ENCODE measurements at regions not wholly inside any gene's neighbourhood (a gene's known extent, or its start where the extent isn't known, plus 50 kb on each side); places are given as distances from the start of the nearest gene placed in this dataset.

DNA sequence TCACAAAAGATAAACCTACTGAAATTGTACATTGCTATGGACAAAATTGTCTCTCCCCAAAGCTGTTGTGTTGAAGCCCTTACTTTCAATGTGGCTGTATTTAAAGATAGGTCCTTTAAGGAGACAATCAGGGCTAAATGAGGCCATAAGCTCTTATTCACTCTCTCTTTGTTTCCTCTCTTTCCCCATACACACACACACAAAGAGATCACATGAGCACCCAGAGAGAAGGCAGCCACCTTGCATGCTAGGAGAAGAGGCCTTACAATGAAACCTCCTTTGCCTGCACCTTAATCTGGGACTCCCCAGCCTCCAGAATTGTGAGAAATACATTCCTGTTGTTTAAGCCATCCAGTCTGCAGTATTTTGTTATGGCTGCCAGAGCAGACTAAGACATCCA lies 1295.6 kb upstream of the CDH6 start:
- TF ChIP-seq, protein P1, sequence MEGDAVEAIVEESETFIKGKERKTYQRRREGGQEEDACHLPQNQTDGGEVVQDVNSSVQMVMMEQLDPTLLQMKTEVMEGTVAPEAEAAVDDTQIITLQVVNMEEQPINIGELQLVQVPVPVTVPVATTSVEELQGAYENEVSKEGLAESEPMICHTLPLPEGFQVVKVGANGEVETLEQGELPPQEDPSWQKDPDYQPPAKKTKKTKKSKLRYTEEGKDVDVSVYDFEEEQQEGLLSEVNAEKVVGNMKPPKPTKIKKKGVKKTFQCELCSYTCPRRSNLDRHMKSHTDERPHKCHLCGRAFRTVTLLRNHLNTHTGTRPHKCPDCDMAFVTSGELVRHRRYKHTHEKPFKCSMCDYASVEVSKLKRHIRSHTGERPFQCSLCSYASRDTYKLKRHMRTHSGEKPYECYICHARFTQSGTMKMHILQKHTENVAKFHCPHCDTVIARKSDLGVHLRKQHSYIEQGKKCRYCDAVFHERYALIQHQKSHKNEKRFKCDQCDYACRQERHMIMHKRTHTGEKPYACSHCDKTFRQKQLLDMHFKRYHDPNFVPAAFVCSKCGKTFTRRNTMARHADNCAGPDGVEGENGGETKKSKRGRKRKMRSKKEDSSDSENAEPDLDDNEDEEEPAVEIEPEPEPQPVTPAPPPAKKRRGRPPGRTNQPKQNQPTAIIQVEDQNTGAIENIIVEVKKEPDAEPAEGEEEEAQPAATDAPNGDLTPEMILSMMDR (IDR thresholded peaks at IDR 0.05; ENCODE audit: borderline replicate concordance, control extremely low read depth, extremely low read depth, insufficient read depth, missing control alignments): no peak
- in situ Hi-C loops (cut with MboI; ENCODE audit: low sequenced_read_pairs, unreplicated experiment): no loop called here
- no peak for DNase-seq (ENCODE audit: low spot score)

DNA sequence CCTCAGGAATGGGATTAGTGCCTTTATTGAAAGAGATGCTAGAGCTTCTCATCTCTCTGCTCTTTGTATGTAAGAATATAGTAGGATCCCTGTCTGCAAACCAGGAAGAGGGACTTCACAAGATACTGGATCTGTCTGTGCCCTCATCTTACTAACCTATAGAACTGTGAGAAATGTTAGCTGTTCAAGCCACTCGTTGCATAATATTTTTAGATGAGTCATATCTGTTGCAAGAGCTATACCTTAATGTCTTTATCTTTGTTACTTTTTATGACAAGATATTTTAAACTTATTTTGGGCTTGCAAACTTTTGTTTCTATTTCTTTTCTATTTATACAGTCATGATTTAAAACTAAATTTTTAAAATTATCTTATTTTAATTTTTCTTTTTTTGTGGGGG lies 1296.8 kb upstream of the CDH6 start:
- no peak for DNase-seq (ENCODE audit: low spot score)
- TF ChIP-seq, protein P1 (IDR thresholded peaks at IDR 0.05; ENCODE audit: borderline replicate concordance, control extremely low read depth, extremely low read depth, insufficient read depth, missing control alignments): no peak
- in situ Hi-C loops (cut with MboI; ENCODE audit: low sequenced_read_pairs, unreplicated experiment): no loop called here

DNA sequence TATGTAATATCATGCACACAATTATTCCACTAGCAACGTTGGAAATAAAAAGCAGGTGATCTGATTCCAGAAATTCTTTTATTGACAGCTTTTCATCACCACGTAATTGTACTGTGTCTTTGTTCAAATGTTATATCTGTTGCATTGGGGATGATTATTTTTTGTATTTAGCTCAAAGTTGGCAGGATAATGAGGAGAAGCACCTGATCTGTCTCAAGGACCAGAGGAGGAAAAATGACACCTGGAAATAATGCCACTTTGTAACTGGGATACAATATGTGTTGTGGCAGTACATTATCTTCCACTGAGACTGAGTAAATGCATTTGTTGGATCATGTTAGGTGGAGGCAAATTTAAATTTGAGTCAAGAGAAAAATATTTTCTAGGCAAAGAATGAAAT lies 1298.8 kb upstream of the CDH6 start:
- no peak for DNase-seq (ENCODE audit: low spot score)
- TF ChIP-seq, protein P1 (IDR thresholded peaks at IDR 0.05; ENCODE audit: borderline replicate concordance, control extremely low read depth, extremely low read depth, insufficient read depth, missing control alignments): no peak
- in situ Hi-C loops (cut with MboI; ENCODE audit: low sequenced_read_pairs, unreplicated experiment): no loop called here

DNA sequence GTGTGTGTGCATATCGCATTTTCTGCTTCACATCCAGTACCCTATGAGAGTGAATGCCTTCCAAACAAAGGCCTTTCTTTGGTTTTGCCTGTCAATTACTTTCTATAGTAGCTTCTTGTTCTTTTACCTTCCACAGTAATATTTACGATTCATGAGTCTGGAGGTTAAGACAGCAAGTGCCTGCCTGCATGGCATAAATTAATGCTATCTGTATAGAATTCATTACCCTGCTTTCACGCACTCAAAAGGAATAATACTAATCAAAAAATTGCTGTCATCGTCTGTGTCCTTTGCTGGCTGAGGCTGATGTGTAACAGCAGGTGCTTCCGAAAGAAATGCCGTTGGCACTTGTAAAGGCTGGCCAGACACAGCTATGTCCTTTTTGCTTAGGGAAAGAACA lies 1304.4 kb upstream of the CDH6 start:
- TF ChIP-seq, protein P1 (IDR thresholded peaks at IDR 0.05; ENCODE audit: borderline replicate concordance, control extremely low read depth, extremely low read depth, insufficient read depth, missing control alignments): no peak
- in situ Hi-C loops (cut with MboI; ENCODE audit: low sequenced_read_pairs, unreplicated experiment): no loop called here
- no peak for DNase-seq (ENCODE audit: low spot score)

DNA sequence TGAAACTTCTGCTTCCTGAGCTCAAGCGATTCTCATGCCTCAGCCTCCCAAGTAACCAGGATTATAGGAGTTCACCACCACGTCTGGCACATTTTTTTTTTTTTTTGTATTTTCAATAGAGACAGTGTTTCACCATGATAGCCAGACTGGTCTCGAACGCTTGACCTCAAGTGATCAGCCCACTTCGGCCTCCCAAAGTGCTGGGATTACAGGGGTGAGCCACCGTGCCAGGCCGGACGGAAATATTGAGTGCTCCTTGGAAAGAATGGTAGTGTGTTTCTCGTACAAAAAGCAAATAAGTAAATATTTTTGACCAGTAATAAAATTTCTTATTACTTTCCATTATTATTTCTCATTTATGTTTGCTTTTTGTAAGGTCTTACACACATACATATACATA lies 1307.9 kb upstream of the CDH6 start:
- in situ Hi-C loops (cut with MboI; ENCODE audit: low sequenced_read_pairs, unreplicated experiment): no loop called here

DNA sequence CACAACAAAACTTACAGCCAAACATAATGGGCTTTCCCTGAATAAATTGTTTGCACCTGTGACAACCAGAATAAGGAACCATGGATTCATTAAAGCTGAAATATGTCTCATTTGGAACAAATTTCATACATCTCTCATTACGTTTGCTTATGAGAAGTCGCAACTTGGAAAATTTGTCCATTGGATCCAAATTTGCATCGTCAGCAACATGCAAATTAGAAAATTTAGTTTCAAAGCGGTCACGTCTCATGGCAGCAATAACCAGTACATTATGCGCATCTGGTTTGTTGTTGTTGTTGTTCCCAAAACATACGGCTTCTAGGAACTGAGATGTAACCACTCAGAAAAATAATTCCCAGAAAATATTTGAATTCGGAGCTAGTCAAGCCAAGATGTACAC lies 1311.5 kb upstream of the CDH6 start:
- DNase-seq (ENCODE audit: low spot score): no peak
- TF ChIP-seq, protein P1 (IDR thresholded peaks at IDR 0.05; ENCODE audit: borderline replicate concordance, control extremely low read depth, extremely low read depth, insufficient read depth, missing control alignments): no peak
- in situ Hi-C loops (cut with MboI; ENCODE audit: low sequenced_read_pairs, unreplicated experiment): no loop called here

More for the DNA sequence above, 1307.9 kb upstream of the CDH6 start:
- TF ChIP-seq, protein P1 (IDR thresholded peaks at IDR 0.05; ENCODE audit: borderline replicate concordance, control extremely low read depth, extremely low read depth, insufficient read depth, missing control alignments): no peak
- no peak for DNase-seq (ENCODE audit: low spot score)

DNA sequence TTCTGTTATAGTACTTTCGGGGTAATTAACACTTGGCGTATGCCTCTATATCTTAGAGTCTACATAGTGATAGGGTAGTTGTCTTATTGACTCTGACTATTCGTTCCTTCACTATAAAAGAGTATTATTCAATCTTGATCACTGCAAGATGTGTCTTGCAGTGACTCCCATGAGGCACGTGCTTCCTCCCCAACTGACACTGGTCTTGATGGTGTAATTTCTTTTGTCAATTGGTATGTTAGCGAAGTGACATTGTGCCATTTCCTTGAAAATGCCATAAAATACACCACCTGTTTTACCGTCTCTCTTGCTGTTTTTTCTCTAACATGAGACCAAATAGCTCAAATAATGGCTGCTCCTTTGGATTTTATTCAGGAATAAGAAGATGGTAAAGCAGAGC lies 1314.1 kb upstream of the CDH6 start:
- in situ Hi-C loops (cut with MboI; ENCODE audit: low sequenced_read_pairs, unreplicated experiment): no loop called here
- TF ChIP-seq, protein P1 (IDR thresholded peaks at IDR 0.05; ENCODE audit: borderline replicate concordance, control extremely low read depth, extremely low read depth, insufficient read depth, missing control alignments): no peak
- DNase-seq (ENCODE audit: low spot score): no peak

Measured in GM13976 (cell line).